ENCODE measurements at regions not wholly inside any gene's neighbourhood (a gene's known extent, or its start where the extent isn't known, plus 50 kb on each side); places are given as distances from the start of the nearest gene placed in this dataset.

GRCh38 chr20:22744341-22745193 lies 160.2 kb upstream of the FOXA2 start:
- DNase-seq: no peak

GRCh38 chr20:22745194-22745500 lies 160.8 kb upstream of the FOXA2 start:
- DNase-seq: no peak

- no peak for DNase-seq
Observed at GRCh38 chr20:22746957-22747356, 162.6 kb upstream of the FOXA2 start.

- no peak for DNase-seq
Observed at GRCh38 chr20:22752324-22752723, 168.0 kb upstream of the FOXA2 start.

GRCh38 chr20:22757424-22758183 lies 173.2 kb upstream of the FOXA2 start:
- DNase-seq: no peak

- DNase-seq: no peak
Observed at GRCh38 chr20:22758815-22759214, 174.4 kb upstream of the FOXA2 start.

- DNase-seq: no peak
Observed at GRCh38 chr20:22762576-22763256, 178.3 kb upstream of the FOXA2 start.

- no peak for DNase-seq
Observed at GRCh38 chr20:22763257-22763906, 179.0 kb upstream of the FOXA2 start.

- DNase-seq: no peak
Observed at GRCh38 chr20:22768266-22769178, 184.2 kb upstream of the FOXA2 start.

GRCh38 chr20:22770241-22770800 lies 185.9 kb upstream of the FOXA2 start:
- no peak for DNase-seq

GRCh38 chr20:22771706-22772105 lies 187.3 kb upstream of the FOXA2 start:
- no peak for DNase-seq

GRCh38 chr20:22773344-22773743 lies 189.0 kb upstream of the FOXA2 start:
- DNase-seq: no peak

- DNase-seq: no peak
Observed at GRCh38 chr20:22775256-22775655, 190.9 kb upstream of the FOXA2 start.

GRCh38 chr20:22775671-22776139 lies 191.3 kb upstream of the FOXA2 start:
- DNase-seq: no peak

GRCh38 chr20:22776369-22776768 lies 192.0 kb upstream of the FOXA2 start:
- DNase-seq: no peak

- DNase-seq: no peak
Observed at GRCh38 chr20:22779878-22780277, 195.5 kb upstream of the FOXA2 start.

GRCh38 chr20:22781869-22782268 lies 197.5 kb upstream of the FOXA2 start:
- DNase-seq: no peak

GRCh38 chr20:22789676-22790075 lies 205.3 kb upstream of the FOXA2 start:
- DNase-seq: no peak

GRCh38 chr20:22791396-22791795 lies 207.0 kb upstream of the FOXA2 start:
- DNase-seq: no peak

GRCh38 chr20:22791877-22792525 lies 207.6 kb upstream of the FOXA2 start:
- no peak for DNase-seq

GRCh38 chr20:22794200-22794599 lies 209.8 kb upstream of the FOXA2 start:
- DNase-seq: no peak
